ENCODE measurements at regions not wholly inside any gene's neighbourhood (a gene's known extent, or its start where the extent isn't known, plus 50 kb on each side); places are given as distances from the start of the nearest gene placed in this dataset.

GRCh38 chr12:58580095-58580494 is 340.2 kb downstream of the LRIG3 start:
- Histone ChIP-seq H3K4me2 (ENCODE audit: low read length) (no peak overlapping the region), H3K79me2 (ENCODE audit: control insufficient read depth, low read length) (no peaks in the 10 kb centered on the region), H3K27me3 (ENCODE audit: control insufficient read depth, low read length) (no peaks in the 10 kb centered on the region), H3K4me1 (ENCODE audit: control insufficient read depth, low read length) (no peaks in the 10 kb centered on the region), H3K9me2 (replicated peaks; ENCODE audit: control insufficient read depth, low read length) (no peaks in the 10 kb centered on the region), H4K20me1 (ENCODE audit: control insufficient read depth, insufficient read depth, low read depth, low read length) (no peaks in the 10 kb centered on the region), H3K9me3 (ENCODE audit: control insufficient read depth, insufficient read depth, low read length) (no peaks in the 10 kb centered on the region), H3K36me3 (ENCODE audit: control insufficient read depth, low read length) (no peaks in the 10 kb centered on the region), H3K4me3 (ENCODE audit: low read length) (no peak overlapping the region), H3K27ac (ENCODE audit: low read depth, low read length) (no peak overlapping the region), H3F3A (ENCODE audit: control insufficient read depth, insufficient read depth) (no peaks in the 10 kb centered on the region)
- TF ChIP-seq EZH2phosphoT487 (IDR thresholded peaks at IDR 0.05; ENCODE audit: borderline replicate concordance, low read length) (no peak), CTCF (IDR thresholded peaks at IDR 0.05; ENCODE audit: low read depth, low read length, poor library complexity, severe bottlenecking) (no peak)

- H3K4me3 ChIP-seq (ENCODE audit: low read length), result no peak overlapping the region
- TF ChIP-seq EZH2phosphoT487 (IDR thresholded peaks at IDR 0.05; ENCODE audit: borderline replicate concordance, low read length) (no peak), CTCF (IDR thresholded peaks at IDR 0.05; ENCODE audit: low read depth, low read length, poor library complexity, severe bottlenecking) (no peak)
- H3K9me3 ChIP-seq (ENCODE audit: control insufficient read depth, insufficient read depth, low read length), result no peaks in the 10 kb centered on the region
- H3K27ac ChIP-seq (ENCODE audit: low read depth, low read length), result no peak overlapping the region
- no peaks in the 10 kb centered on the region for H4K20me1 ChIP-seq (ENCODE audit: control insufficient read depth, insufficient read depth, low read depth, low read length)
- H3K79me2 ChIP-seq (ENCODE audit: control insufficient read depth, low read length), result no peaks in the 10 kb centered on the region
- no peaks in the 10 kb centered on the region for H3F3A ChIP-seq (ENCODE audit: control insufficient read depth, insufficient read depth)
- H3K4me1 ChIP-seq (ENCODE audit: control insufficient read depth, low read length), result no peaks in the 10 kb centered on the region
- H3K9me2 ChIP-seq (replicated peaks; ENCODE audit: control insufficient read depth, low read length), result no peaks in the 10 kb centered on the region
- no peaks in the 10 kb centered on the region for H3K27me3 ChIP-seq (ENCODE audit: control insufficient read depth, low read length)
- H3K36me3 ChIP-seq (ENCODE audit: control insufficient read depth, low read length), result no peaks in the 10 kb centered on the region
- no peak overlapping the region for H3K4me2 ChIP-seq (ENCODE audit: low read length)
These were observed 336.8 kb downstream of the LRIG3 start for GRCh38 chr12:58583529-58583928.

GRCh38 chr12:58583940-58584339 is 336.4 kb downstream of the LRIG3 start:
- no peaks in the 10 kb centered on the region for H3K27me3 ChIP-seq (ENCODE audit: control insufficient read depth, low read length)
- H3K79me2 ChIP-seq (ENCODE audit: control insufficient read depth, low read length), result no peaks in the 10 kb centered on the region
- no peak overlapping the region for H3K4me2 ChIP-seq (ENCODE audit: low read length)
- no peaks in the 10 kb centered on the region for H3F3A ChIP-seq (ENCODE audit: control insufficient read depth, insufficient read depth)
- no peak overlapping the region for H3K4me3 ChIP-seq (ENCODE audit: low read length)
- H3K4me1 ChIP-seq (ENCODE audit: control insufficient read depth, low read length), result no peaks in the 10 kb centered on the region
- TF ChIP-seq EZH2phosphoT487 (IDR thresholded peaks at IDR 0.05; ENCODE audit: borderline replicate concordance, low read length), result no peak
- no peak for TF ChIP-seq CTCF (IDR thresholded peaks at IDR 0.05; ENCODE audit: low read depth, low read length, poor library complexity, severe bottlenecking)
- H3K27ac ChIP-seq (ENCODE audit: low read depth, low read length), result no peak overlapping the region
- no peaks in the 10 kb centered on the region for H4K20me1 ChIP-seq (ENCODE audit: control insufficient read depth, insufficient read depth, low read depth, low read length)
- H3K9me3 ChIP-seq (ENCODE audit: control insufficient read depth, insufficient read depth, low read length), result no peaks in the 10 kb centered on the region
- H3K9me2 ChIP-seq (replicated peaks; ENCODE audit: control insufficient read depth, low read length), result no peaks in the 10 kb centered on the region
- no peaks in the 10 kb centered on the region for H3K36me3 ChIP-seq (ENCODE audit: control insufficient read depth, low read length)

- no peak for TF ChIP-seq CTCF (IDR thresholded peaks at IDR 0.05; ENCODE audit: low read depth, low read length, poor library complexity, severe bottlenecking)
- no peak for TF ChIP-seq EZH2phosphoT487 (IDR thresholded peaks at IDR 0.05; ENCODE audit: borderline replicate concordance, low read length)
- Histone ChIP-seq H3K9me3 (ENCODE audit: control insufficient read depth, insufficient read depth, low read length) (no peaks in the 10 kb centered on the region), H3K79me2 (ENCODE audit: control insufficient read depth, low read length) (no peaks in the 10 kb centered on the region), H3K27ac (ENCODE audit: low read depth, low read length) (no peak overlapping the region), H3K4me2 (ENCODE audit: low read length) (no peak overlapping the region), H3K27me3 (ENCODE audit: control insufficient read depth, low read length) (no peaks in the 10 kb centered on the region), H3K4me3 (ENCODE audit: low read length) (no peak overlapping the region), H4K20me1 (ENCODE audit: control insufficient read depth, insufficient read depth, low read depth, low read length) (no peaks in the 10 kb centered on the region), H3K4me1 (ENCODE audit: control insufficient read depth, low read length) (no peaks in the 10 kb centered on the region), H3K9me2 (replicated peaks; ENCODE audit: control insufficient read depth, low read length) (no peaks in the 10 kb centered on the region), H3K36me3 (ENCODE audit: control insufficient read depth, low read length) (no peaks in the 10 kb centered on the region), H3F3A (ENCODE audit: control insufficient read depth, insufficient read depth) (no peaks in the 10 kb centered on the region)
These were observed 335.4 kb downstream of the LRIG3 start for GRCh38 chr12:58584880-58585279.

All from DOHH2 (cell line).